NCI-H1092 treated with DMSO at 0.1 percent for 48 hours (cell line): ENCODE measurements at regions not wholly inside any gene's neighbourhood (a gene's known extent, or its start where the extent isn't known, plus 50 kb on each side); places are given as distances from the start of the nearest gene placed in this dataset.

Experiments
- DNase-seq: peaks from one replicate; lab custom pipeline; 2025; lab: John Stamatoyannopoulos, UW

- no peak for DNase-seq
Observed at GRCh38 chr5:170451747-170452365, 52.0 kb upstream of the KCNIP1 start.

DNA sequence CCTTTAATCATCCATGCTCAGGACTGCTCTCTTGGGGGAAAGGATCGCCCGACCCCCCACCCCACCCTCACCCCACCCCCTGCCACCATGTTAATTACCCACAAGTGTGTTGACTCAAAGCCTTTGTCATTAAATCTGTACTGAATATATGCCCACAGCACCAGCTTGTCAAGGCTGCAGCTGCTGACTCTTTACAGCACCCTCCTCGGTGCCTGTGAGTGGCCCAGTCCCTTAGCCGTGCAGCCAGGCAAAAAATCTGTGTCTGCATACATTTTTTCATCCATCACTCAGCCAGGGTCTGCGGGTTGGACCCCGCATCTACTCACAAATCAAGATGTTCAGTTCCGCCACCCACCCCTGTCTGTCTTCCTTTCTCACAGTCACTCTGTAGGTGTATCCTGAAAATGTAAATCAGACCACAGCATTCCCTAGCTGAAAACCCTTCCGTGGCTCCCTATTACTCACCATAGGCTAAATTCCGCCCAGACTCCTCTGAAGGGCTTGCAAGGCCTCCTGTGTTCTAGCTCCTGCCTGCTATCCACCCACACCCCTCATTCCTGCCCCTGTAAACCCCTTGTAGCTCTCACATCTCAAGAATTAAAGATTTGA lies 53.7 kb upstream of the KCNIP1 start:
- no peak for DNase-seq

- no peak for DNase-seq
Observed at GRCh38 chr5:170449232-170449631, 54.6 kb upstream of the KCNIP1 start.

GRCh38 chr5:170448221-170448620 lies 55.6 kb upstream of the KCNIP1 start:
- DNase-seq: no peak

GRCh38 chr5:170446365-170446764 lies 57.2 kb upstream of the KCNMB1 start:
- no peak for DNase-seq

- no peak for DNase-seq
Observed at GRCh38 chr5:170445936-170446335, 56.8 kb upstream of the KCNMB1 start.

GRCh38 chr5:170444969-170445505 lies 55.9 kb upstream of the KCNMB1 start:
- DNase-seq: no peak

- no peak for DNase-seq
Observed at GRCh38 chr5:170444181-170444580, 55.0 kb upstream of the KCNMB1 start.

DNA sequence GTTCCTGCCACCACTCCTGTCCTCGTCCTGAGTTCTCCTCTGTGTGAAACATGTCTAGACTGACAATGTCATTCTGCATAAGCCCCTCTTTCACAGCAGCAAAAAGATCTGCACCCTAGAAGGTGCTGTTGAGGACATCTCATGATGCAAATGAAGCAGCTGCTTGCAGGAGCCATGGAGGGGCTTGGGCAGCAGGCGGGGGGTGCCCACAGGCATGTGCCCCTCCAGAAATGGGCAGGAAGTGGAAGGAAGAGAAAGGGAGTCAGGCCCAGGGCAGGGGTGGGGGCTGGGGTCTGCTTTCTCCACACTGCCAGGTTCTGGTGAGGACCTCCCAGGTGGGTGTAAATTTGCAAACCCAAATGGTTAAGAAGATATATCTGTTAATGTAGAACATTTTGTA lies 54.5 kb upstream of the KCNMB1 start:
- DNase-seq: no peak

GRCh38 chr5:170442921-170443320 lies 53.8 kb upstream of the KCNMB1 start:
- no peak for DNase-seq

- DNase-seq: no peak
Observed at GRCh38 chr5:170442391-170442790, 53.2 kb upstream of the KCNMB1 start.

GRCh38 chr5:170441393-170441784 lies 52.2 kb upstream of the KCNMB1 start:
- no peak for DNase-seq

DNA sequence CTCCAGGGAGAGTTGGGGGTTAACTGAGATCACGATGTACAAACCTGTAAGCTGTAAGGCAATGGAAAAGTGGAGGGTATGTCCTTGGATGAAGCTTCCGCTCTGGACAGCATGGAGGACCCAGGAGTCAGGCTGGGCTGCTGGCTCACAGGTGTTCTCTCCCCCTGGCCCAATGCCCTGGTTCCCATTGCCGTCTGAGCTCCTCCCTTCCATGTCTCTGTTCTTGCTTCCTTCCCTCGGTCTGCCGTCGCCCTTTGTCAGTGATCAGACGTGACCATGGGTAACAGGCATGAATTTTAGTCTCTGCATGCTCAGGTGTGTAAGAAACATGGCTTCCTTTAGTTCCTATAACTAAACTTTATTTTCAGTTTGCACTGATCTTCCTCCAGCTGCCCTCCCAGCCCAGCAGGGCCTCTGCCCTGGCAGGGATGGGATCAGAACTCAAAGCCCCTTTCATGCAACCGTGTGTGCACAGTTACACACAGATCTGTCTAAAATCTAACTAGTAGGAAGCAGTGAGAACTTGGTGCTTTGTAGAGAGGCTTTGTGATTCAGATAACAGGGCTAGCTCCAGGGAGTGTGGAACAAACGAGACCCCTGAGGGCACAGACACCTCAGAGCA lies 51.7 kb upstream of the KCNMB1 start:
- no peak for DNase-seq

DNA sequence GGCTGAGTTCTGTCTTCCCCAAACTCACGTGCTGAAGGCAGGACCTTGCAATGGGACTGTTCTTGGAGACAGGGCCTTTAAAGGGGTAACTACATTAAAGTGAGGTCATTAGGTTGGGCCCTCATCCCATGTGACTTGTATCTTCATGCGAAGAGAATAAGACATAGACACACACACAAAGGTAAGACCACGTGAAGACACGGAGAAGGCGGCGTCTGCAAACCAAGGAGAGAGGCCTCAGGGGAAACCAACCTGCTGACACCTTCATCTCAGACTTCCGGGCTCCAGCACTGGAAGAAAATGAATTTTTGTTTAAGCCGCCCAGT lies 50.7 kb upstream of the KCNMB1 start:
- no peak for DNase-seq

- peak; percentile 9 for DNase-seq
Observed at GRCh38 chr5:170439223-170439943, 50.2 kb upstream of the KCNMB1 start.
